CD4-positive, CD25-positive, alpha-beta regulatory T cell (primary cell): ENCODE measurements at regions not wholly inside any gene's neighbourhood (a gene's known extent, or its start where the extent isn't known, plus 50 kb on each side); places are given as distances from the start of the nearest gene placed in this dataset.

Experiments used
- ATAC-seq, 2 donors: fragments of 150-1000 bp; cut with Tn5 transposase; one replicate each; pipeline ENCODE4 v1.10.0; 2021; ENCODE audit warnings: low read depth in 2 of 2, moderate number of reproducible peaks in 2 of 2, moderate library complexity in 1 of 2
- DNase-seq, 3 donors: peaks; one replicate each; pipeline versions ENCODE4 v3.0.0 to v3.0.0-alpha.2; 2012 to 2022; ENCODE audit warnings: mixed read lengths in 1 of 3
- H3K27ac ChIP-seq: one replicate; pipeline ENCODE4 v1.7.0; 2013; ENCODE audit warnings: mild to moderate bottlenecking, low read length; ENCODE audit not compliant: insufficient read depth, poor library complexity, severe bottlenecking
- H3K27me3 ChIP-seq: one replicate; pipeline ENCODE4 v1.7.0; 2013; ENCODE audit warnings: low read length; ENCODE audit not compliant: control insufficient read depth, insufficient read depth
- H3K36me3 ChIP-seq: one replicate; pipeline ENCODE4 v1.7.0; 2013; ENCODE audit warnings: mild to moderate bottlenecking, low read length, moderate library complexity; ENCODE audit not compliant: control insufficient read depth, insufficient read depth
- H3K4me1 ChIP-seq: 2 replicates; pipeline ENCODE4 v1.7.0; 2013; ENCODE audit warnings: mild to moderate bottlenecking, low read length; ENCODE audit not compliant: insufficient read depth, control insufficient read depth, poor library complexity, severe bottlenecking
- H3K4me3 ChIP-seq: one replicate; pipeline ENCODE4 v1.7.0; 2013; ENCODE audit warnings: low read depth, mild to moderate bottlenecking, low read length, moderate library complexity
- H3K9me3 ChIP-seq, 2 experiments: 1 replicate in 1 of 2; 2 replicates in 1 of 2; pipeline ENCODE4 v1.7.0; 2013; ENCODE audit warnings: low read length in 2 of 2, mild to moderate bottlenecking in 1 of 2, moderate library complexity in 1 of 2; ENCODE audit not compliant: control insufficient read depth in 2 of 2
- H3K27ac Mint-ChIP-seq, 3 donors: one replicate each; pipeline ENCODE4 v1.8.0; 2020 to 2022; ENCODE audit warnings: mild to moderate bottlenecking in 3 of 3, mixed read lengths in 3 of 3, moderate library complexity in 2 of 3
- H3K27me3 Mint-ChIP-seq: one replicate; pipeline ENCODE4 v1.8.0; 2022; ENCODE audit warnings: mild to moderate bottlenecking, mixed read lengths
- H3K36me3 Mint-ChIP-seq: one replicate; pipeline ENCODE4 v1.8.0; 2020; ENCODE audit warnings: mixed read lengths
- H3K4me1 Mint-ChIP-seq, 4 donors: one replicate each; pipeline ENCODE4 v1.8.0; 2020 to 2022; ENCODE audit warnings: mixed read lengths in 4 of 4, mild to moderate bottlenecking in 1 of 4
- H3K4me3 Mint-ChIP-seq, 4 donors: one replicate each; pipeline ENCODE4 v1.8.0; 2020 to 2022; ENCODE audit warnings: mild to moderate bottlenecking in 4 of 4, mixed read lengths in 4 of 4, moderate library complexity in 3 of 4
- H3K9me3 Mint-ChIP-seq, 7 donors: one replicate each; pipeline ENCODE4 v1.8.0; 2020 to 2022; ENCODE audit warnings: mixed read lengths in 7 of 7, mild to moderate bottlenecking in 3 of 7, moderate library complexity in 2 of 7

GRCh38 chr5:143987751-143988560, 176.0 kb downstream of the HMHB1 start:
- Histone ChIP-seq H3K36me3 (no peaks in the 10 kb centered on the region), H3K4me1 (no peaks in the 10 kb centered on the region), H3K9me3 (no peaks in the 10 kb centered on the region), H3K27ac (no peak overlapping the region), H3K27me3 (peaks cover 3% of the 10 kb centered on the region), H3K4me3 (no peak overlapping the region)
- Mint-ChIP-seq H3K27me3 (peaks cover 21% of the 10 kb centered on the region), H3K4me3 (no peak overlapping the region), H3K4me1 (peaks cover 0 to 2% (median 0%) of the 10 kb centered on the region in 4 donors), H3K9me3 (peaks cover 0 to 5% (median 0%) of the 10 kb centered on the region in 7 donors), H3K27ac (no peak overlapping the region), H3K36me3 (no peaks in the 10 kb centered on the region)
- ATAC-seq (no peak), DNase-seq (peak in 1 of 3 donors; percentile 2)

GRCh38 chr5:143992496-143992895, 178.0 kb downstream of the YIPF5 start:
- peaks cover 16% of the 10 kb centered on the region for H3K27me3 Mint-ChIP-seq
- H3K4me1 Mint-ChIP-seq: peaks cover 0 to 2% (median 0%) of the 10 kb centered on the region in 4 donors
- H3K4me3 Mint-ChIP-seq: no peak overlapping the region
- H3K27ac Mint-ChIP-seq: no peak overlapping the region
- DNase-seq (no peak), ATAC-seq (no peak)
- no peak overlapping the region for H3K27ac ChIP-seq
- peaks cover 0 to 5% (median 0%) of the 10 kb centered on the region in 7 donors for H3K9me3 Mint-ChIP-seq
- no peaks in the 10 kb centered on the region for H3K4me1 ChIP-seq
- H3K36me3 Mint-ChIP-seq: no peaks in the 10 kb centered on the region
- H3K27me3 ChIP-seq: peaks cover 5% of the 10 kb centered on the region
- no peaks in the 10 kb centered on the region for H3K9me3 ChIP-seq
- H3K36me3 ChIP-seq: no peaks in the 10 kb centered on the region
- no peak overlapping the region for H3K4me3 ChIP-seq

- ATAC-seq: no peak
- Histone ChIP-seq H3K27ac (no peak overlapping the region), H3K4me1 (no peaks in the 10 kb centered on the region)
Measured at GRCh38 chr5:144002876-144003275, 167.6 kb downstream of the YIPF5 start.

GRCh38 chr5:144003636-144004035, 166.8 kb downstream of the YIPF5 start:
- Histone ChIP-seq H3K4me1 (no peaks in the 10 kb centered on the region), H3K27me3 (no peaks in the 10 kb centered on the region), H3K36me3 (no peaks in the 10 kb centered on the region), H3K4me3 (no peak overlapping the region), H3K27ac (no peak overlapping the region), H3K9me3 (no peaks in the 10 kb centered on the region)
- ATAC-seq (no peak), DNase-seq (no peak)
- no peak overlapping the region for H3K4me3 Mint-ChIP-seq
- no peaks in the 10 kb centered on the region for H3K36me3 Mint-ChIP-seq
- peaks cover 20% of the 10 kb centered on the region for H3K27me3 Mint-ChIP-seq
- no peaks in the 10 kb centered on the region for H3K4me1 Mint-ChIP-seq
- peaks cover 0 to 1% (median 0%) of the 10 kb centered on the region in 7 donors for H3K9me3 Mint-ChIP-seq
- H3K27ac Mint-ChIP-seq: no peak overlapping the region

More at GRCh38 chr5:144002876-144003275, 167.6 kb downstream of the YIPF5 start:
- no peaks in the 10 kb centered on the region for H3K9me3 ChIP-seq
- Mint-ChIP-seq H3K27ac (no peak overlapping the region), H3K9me3 (peaks cover 0 to 1% (median 0%) of the 10 kb centered on the region in 7 donors), H3K36me3 (no peaks in the 10 kb centered on the region), H3K4me1 (no peaks in the 10 kb centered on the region), H3K27me3 (peaks cover 20% of the 10 kb centered on the region), H3K4me3 (no peak overlapping the region)
- no peaks in the 10 kb centered on the region for H3K36me3 ChIP-seq
- no peak overlapping the region for H3K4me3 ChIP-seq
- no peaks in the 10 kb centered on the region for H3K27me3 ChIP-seq
- no peak for DNase-seq

- Histone ChIP-seq H3K4me1 (no peaks in the 10 kb centered on the region), H3K36me3 (no peaks in the 10 kb centered on the region), H3K27me3 (no peaks in the 10 kb centered on the region), H3K4me3 (no peak overlapping the region), H3K9me3 (no peaks in the 10 kb centered on the region), H3K27ac (no peak overlapping the region)
- ATAC-seq: no peak
- DNase-seq: no peak
- H3K4me1 Mint-ChIP-seq: no peaks in the 10 kb centered on the region
- H3K4me3 Mint-ChIP-seq: no peak overlapping the region
- peaks cover 20% of the 10 kb centered on the region for H3K27me3 Mint-ChIP-seq
- H3K9me3 Mint-ChIP-seq: peaks cover 0 to 1% (median 0%) of the 10 kb centered on the region in 7 donors
- H3K36me3 Mint-ChIP-seq: no peaks in the 10 kb centered on the region
- H3K27ac Mint-ChIP-seq: no peak overlapping the region
Measured at GRCh38 chr5:144004146-144004545, 166.3 kb downstream of the YIPF5 start.

- Histone ChIP-seq H3K4me1 (no peaks in the 10 kb centered on the region), H3K4me3 (no peak overlapping the region), H3K9me3 (no peaks in the 10 kb centered on the region), H3K36me3 (no peaks in the 10 kb centered on the region), H3K27ac (no peak overlapping the region), H3K27me3 (no peaks in the 10 kb centered on the region)
- no peak for DNase-seq
- no peak for ATAC-seq
- Mint-ChIP-seq H3K9me3 (peaks cover 0 to 1% (median 0%) of the 10 kb centered on the region in 7 donors), H3K27ac (no peak overlapping the region), H3K4me3 (no peak overlapping the region), H3K27me3 (peaks cover 20% of the 10 kb centered on the region), H3K36me3 (no peaks in the 10 kb centered on the region), H3K4me1 (no peaks in the 10 kb centered on the region)
Measured at GRCh38 chr5:144004751-144005150, 165.7 kb downstream of the YIPF5 start.

GRCh38 chr5:144009116-144009515, 161.3 kb downstream of the YIPF5 start:
- H3K4me3 ChIP-seq: no peak overlapping the region
- H3K4me3 Mint-ChIP-seq: no peak overlapping the region
- no peak for ATAC-seq
- no peaks in the 10 kb centered on the region for H3K27me3 ChIP-seq
- H3K27me3 Mint-ChIP-seq: peaks cover 4% of the 10 kb centered on the region
- H3K36me3 ChIP-seq: no peaks in the 10 kb centered on the region
- no peaks in the 10 kb centered on the region for H3K4me1 ChIP-seq
- H3K4me1 Mint-ChIP-seq: no peaks in the 10 kb centered on the region
- H3K9me3 ChIP-seq: peaks cover 0 to 5% of the 10 kb centered on the region in 2 experiments
- H3K9me3 Mint-ChIP-seq: peaks cover 0 to 6% (median under 1%) of the 10 kb centered on the region in 7 donors
- H3K27ac Mint-ChIP-seq: no peak overlapping the region
- H3K27ac ChIP-seq: no peak overlapping the region
- H3K36me3 Mint-ChIP-seq: no peaks in the 10 kb centered on the region
- no peak for DNase-seq

- no peaks in the 10 kb centered on the region for H3K36me3 Mint-ChIP-seq
- DNase-seq: no peak
- H3K27ac Mint-ChIP-seq: no peak overlapping the region
- H3K27me3 Mint-ChIP-seq: no peaks in the 10 kb centered on the region
- H3K4me3 ChIP-seq: no peak overlapping the region
- H3K9me3 Mint-ChIP-seq: peaks cover 0 to 6% (median 4%) of the 10 kb centered on the region in 7 donors
- H3K4me1 ChIP-seq: no peaks in the 10 kb centered on the region
- H3K9me3 ChIP-seq: peaks cover 0 to 5% of the 10 kb centered on the region in 2 experiments
- H3K27ac ChIP-seq: no peak overlapping the region
- no peak for ATAC-seq
- peaks cover 0 to 4% (median 0%) of the 10 kb centered on the region in 4 donors for H3K4me1 Mint-ChIP-seq
- no peak overlapping the region for H3K4me3 Mint-ChIP-seq
- no peaks in the 10 kb centered on the region for H3K27me3 ChIP-seq
- H3K36me3 ChIP-seq: no peaks in the 10 kb centered on the region
Measured at GRCh38 chr5:144011388-144011787, 159.1 kb downstream of the YIPF5 start.
